Neural cell (in vitro differentiated cells): ENCODE measurements at regions not wholly inside any gene's neighbourhood (a gene's known extent, or its start where the extent isn't known, plus 50 kb on each side); places are given as distances from the start of the nearest gene placed in this dataset.

Experiments
- H2AFZ ChIP-seq: fragments of 200-600, 300-800 bp; sonication (generic), shearing (Covaris generic); 2 replicates; pipeline ENCODE4 v1.6.0; 2014; ENCODE audit warnings: low read depth, mild to moderate bottlenecking, antibody characterized with exemption, low read length, moderate library complexity
- H3F3A ChIP-seq: fragments of 200-600 bp; shearing (Covaris generic); 2 replicates; pipeline ENCODE4 v1.6.1; 2016; ENCODE audit warnings: mild to moderate bottlenecking, moderate library complexity, mixed read lengths, antibody characterized with exemption, low read length; ENCODE audit not compliant: insufficient read depth, poor library complexity, severe bottlenecking
- H3K27ac ChIP-seq: fragments of 200-600, 300-800 bp; sonication (generic), shearing (Covaris generic); 2 replicates; pipeline ENCODE4 v1.5.1; 2014; ENCODE audit warnings: mild to moderate bottlenecking, low read length, moderate library complexity
- H3K27me3 ChIP-seq: fragments of 300-800, 200-600 bp; sonication (generic), shearing (Covaris generic); 2 replicates; pipeline ENCODE4 v1.6.0; 2014; ENCODE audit warnings: mild to moderate bottlenecking, low read depth, low read length, moderate library complexity; ENCODE audit not compliant: insufficient read depth
- H3K36me3 ChIP-seq: fragments of 300-800, 200-600 bp; sonication (generic), shearing (Covaris generic); 2 replicates; pipeline ENCODE4 v1.5.1; 2014; ENCODE audit warnings: mild to moderate bottlenecking, antibody characterized with exemption, low read length, moderate library complexity; ENCODE audit not compliant: insufficient read depth
- H3K4me2 ChIP-seq: fragments of 300-800, 200-600 bp; sonication (generic), shearing (Covaris generic); 2 replicates; pipeline ENCODE4 v1.6.0; 2014; ENCODE audit warnings: mild to moderate bottlenecking, low read length
- H3K4me3 ChIP-seq: fragments of 300-800, 200-600 bp; sonication (generic), shearing (Covaris generic); 2 replicates; pipeline ENCODE4 v1.5.1; 2014; ENCODE audit warnings: mild to moderate bottlenecking, low read length, moderate library complexity
- H3K79me2 ChIP-seq: fragments of 200-600 bp; shearing (Covaris generic); replicated peaks from 2 replicates; pipeline ENCODE4 v1.6.0; 2014; ENCODE audit warnings: mild to moderate bottlenecking, low read length, moderate library complexity; ENCODE audit not compliant: insufficient read depth
- H3K9ac ChIP-seq: fragments of 300-800, 200-600 bp; sonication (generic), shearing (Covaris generic); 2 replicates; pipeline ENCODE4 v1.6.1; 2016; ENCODE audit warnings: mild to moderate bottlenecking, low read length, mixed read lengths
- H3K9me2 ChIP-seq: fragments of 200-600 bp; shearing (Covaris generic); 2 replicates; pipeline ENCODE4 v1.6.1; 2016; ENCODE audit warnings: mild to moderate bottlenecking, low read length, mixed read lengths; ENCODE audit not compliant: insufficient read depth
- H3K9me3 ChIP-seq: fragments of 200-600, 300-800 bp; sonication (generic), shearing (Covaris generic); 2 replicates; pipeline ENCODE4 v1.6.1; 2016; ENCODE audit warnings: mild to moderate bottlenecking, mixed run types, low read length, moderate library complexity, mixed read lengths
- H4K20me1 ChIP-seq: fragments of 200-600 bp; shearing (Covaris generic); 2 replicates; pipeline ENCODE4 v1.6.1; 2016; ENCODE audit warnings: mild to moderate bottlenecking, mixed run types; ENCODE audit not compliant: insufficient read depth
- EP300 ChIP-seq: fragments of 450-650 bp; conservative IDR thresholded peaks from 2 replicates; pipeline ENCODE4 v1.6.1; 2014; ENCODE audit warnings: antibody characterized with exemption, mild to moderate bottlenecking, moderate library complexity; ENCODE audit not compliant: poor library complexity, severe bottlenecking
- EZH2 ChIP-seq: fragments of 200-600, 300-800 bp; shearing (Covaris generic), sonication (generic); IDR thresholded peaks from 2 replicates; pipeline ENCODE4 v1.6.1; 2014; ENCODE audit warnings: antibody characterized with exemption, low read length, borderline replicate concordance, mild to moderate bottlenecking; ENCODE audit not compliant: insufficient read depth, poor library complexity, severe bottlenecking
- MXI1 ChIP-seq: fragments of 450-650 bp; conservative IDR thresholded peaks from 2 replicates; pipeline ENCODE4 v1.6.1; 2014; ENCODE audit warnings: antibody characterized with exemption, mild to moderate bottlenecking; ENCODE audit not compliant: poor library complexity, severe bottlenecking
- POLR2AphosphoS5 ChIP-seq: IDR thresholded peaks from 2 replicates; pipeline ENCODE4 v1.6.1; 2012
- RAD21 ChIP-seq: fragments of 450-650 bp; conservative IDR thresholded peaks from 2 replicates; pipeline ENCODE4 v1.6.1; 2014; ENCODE audit warnings: antibody characterized with exemption, mild to moderate bottlenecking, moderate library complexity
- SMC3 ChIP-seq: fragments of 450-650 bp; conservative IDR thresholded peaks from 2 replicates; pipeline ENCODE4 v1.6.1; 2014; ENCODE audit warnings: antibody characterized with exemption, mild to moderate bottlenecking, moderate library complexity; ENCODE audit not compliant: poor library complexity
- TAF1 ChIP-seq: IDR thresholded peaks from 2 replicates; pipeline ENCODE4 v1.6.1; 2012; ENCODE audit warnings: low read depth
- TF ChIP-seq, protein P1 (sequence below): fragments of 450-650 bp; IDR thresholded peaks from 2 replicates; pipeline ENCODE4 v1.5.1; 2014; ENCODE audit warnings: antibody characterized with exemption, mild to moderate bottlenecking, moderate library complexity; ENCODE audit not compliant: poor library complexity, severe bottlenecking
- TF ChIP-seq, protein P2 (sequence below): IDR thresholded peaks from 2 replicates; pipeline ENCODE4 v1.6.1; 2012; ENCODE audit warnings: borderline replicate concordance

DNA sequence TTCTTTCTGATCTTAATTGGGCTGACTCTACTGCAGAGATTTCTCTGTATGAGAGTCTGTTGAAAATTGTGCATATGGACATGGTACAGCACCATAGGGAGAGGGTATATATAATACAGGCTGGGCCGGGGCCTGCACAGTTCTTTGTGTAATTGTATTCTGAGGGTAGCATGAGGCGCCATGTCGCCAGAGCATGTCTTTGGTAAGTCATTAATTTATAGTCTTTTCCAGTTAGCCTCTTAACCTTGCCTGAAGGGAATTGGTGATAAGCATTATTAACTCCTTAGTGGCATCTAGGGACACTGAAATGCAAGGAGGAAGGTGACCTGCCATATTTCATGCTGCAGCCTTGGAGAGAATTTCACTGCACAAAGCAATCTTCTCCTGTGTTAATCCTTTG lies 569.9 kb downstream of the TMTC2 start:
- Histone ChIP-seq H3K27me3 (no peaks in the 10 kb centered on the region), H3K4me3 (no peak overlapping the region), H3K36me3 (no peaks in the 10 kb centered on the region), H3K4me2 (no peak overlapping the region), H3K79me2 (no peaks in the 10 kb centered on the region), H3K27ac (no peak overlapping the region), H3K9ac (no peak overlapping the region), H2AFZ (no peak overlapping the region), H3K9me2 (no peaks in the 10 kb centered on the region), H3F3A (no peaks in the 10 kb centered on the region), H3K9me3 (no peaks in the 10 kb centered on the region), H4K20me1 (no peaks in the 10 kb centered on the region)
- TF ChIP-seq MXI1 (no peak), POLR2AphosphoS5 (no peak), EP300 (no peak), RAD21 (no peak), EZH2 (no peak), SMC3 (no peak), TAF1 (no peak)
- TF ChIP-seq, protein P1, sequence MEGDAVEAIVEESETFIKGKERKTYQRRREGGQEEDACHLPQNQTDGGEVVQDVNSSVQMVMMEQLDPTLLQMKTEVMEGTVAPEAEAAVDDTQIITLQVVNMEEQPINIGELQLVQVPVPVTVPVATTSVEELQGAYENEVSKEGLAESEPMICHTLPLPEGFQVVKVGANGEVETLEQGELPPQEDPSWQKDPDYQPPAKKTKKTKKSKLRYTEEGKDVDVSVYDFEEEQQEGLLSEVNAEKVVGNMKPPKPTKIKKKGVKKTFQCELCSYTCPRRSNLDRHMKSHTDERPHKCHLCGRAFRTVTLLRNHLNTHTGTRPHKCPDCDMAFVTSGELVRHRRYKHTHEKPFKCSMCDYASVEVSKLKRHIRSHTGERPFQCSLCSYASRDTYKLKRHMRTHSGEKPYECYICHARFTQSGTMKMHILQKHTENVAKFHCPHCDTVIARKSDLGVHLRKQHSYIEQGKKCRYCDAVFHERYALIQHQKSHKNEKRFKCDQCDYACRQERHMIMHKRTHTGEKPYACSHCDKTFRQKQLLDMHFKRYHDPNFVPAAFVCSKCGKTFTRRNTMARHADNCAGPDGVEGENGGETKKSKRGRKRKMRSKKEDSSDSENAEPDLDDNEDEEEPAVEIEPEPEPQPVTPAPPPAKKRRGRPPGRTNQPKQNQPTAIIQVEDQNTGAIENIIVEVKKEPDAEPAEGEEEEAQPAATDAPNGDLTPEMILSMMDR = no peak
- TF ChIP-seq, protein P2, sequence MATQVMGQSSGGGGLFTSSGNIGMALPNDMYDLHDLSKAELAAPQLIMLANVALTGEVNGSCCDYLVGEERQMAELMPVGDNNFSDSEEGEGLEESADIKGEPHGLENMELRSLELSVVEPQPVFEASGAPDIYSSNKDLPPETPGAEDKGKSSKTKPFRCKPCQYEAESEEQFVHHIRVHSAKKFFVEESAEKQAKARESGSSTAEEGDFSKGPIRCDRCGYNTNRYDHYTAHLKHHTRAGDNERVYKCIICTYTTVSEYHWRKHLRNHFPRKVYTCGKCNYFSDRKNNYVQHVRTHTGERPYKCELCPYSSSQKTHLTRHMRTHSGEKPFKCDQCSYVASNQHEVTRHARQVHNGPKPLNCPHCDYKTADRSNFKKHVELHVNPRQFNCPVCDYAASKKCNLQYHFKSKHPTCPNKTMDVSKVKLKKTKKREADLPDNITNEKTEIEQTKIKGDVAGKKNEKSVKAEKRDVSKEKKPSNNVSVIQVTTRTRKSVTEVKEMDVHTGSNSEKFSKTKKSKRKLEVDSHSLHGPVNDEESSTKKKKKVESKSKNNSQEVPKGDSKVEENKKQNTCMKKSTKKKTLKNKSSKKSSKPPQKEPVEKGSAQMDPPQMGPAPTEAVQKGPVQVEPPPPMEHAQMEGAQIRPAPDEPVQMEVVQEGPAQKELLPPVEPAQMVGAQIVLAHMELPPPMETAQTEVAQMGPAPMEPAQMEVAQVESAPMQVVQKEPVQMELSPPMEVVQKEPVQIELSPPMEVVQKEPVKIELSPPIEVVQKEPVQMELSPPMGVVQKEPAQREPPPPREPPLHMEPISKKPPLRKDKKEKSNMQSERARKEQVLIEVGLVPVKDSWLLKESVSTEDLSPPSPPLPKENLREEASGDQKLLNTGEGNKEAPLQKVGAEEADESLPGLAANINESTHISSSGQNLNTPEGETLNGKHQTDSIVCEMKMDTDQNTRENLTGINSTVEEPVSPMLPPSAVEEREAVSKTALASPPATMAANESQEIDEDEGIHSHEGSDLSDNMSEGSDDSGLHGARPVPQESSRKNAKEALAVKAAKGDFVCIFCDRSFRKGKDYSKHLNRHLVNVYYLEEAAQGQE = no peak

DNA sequence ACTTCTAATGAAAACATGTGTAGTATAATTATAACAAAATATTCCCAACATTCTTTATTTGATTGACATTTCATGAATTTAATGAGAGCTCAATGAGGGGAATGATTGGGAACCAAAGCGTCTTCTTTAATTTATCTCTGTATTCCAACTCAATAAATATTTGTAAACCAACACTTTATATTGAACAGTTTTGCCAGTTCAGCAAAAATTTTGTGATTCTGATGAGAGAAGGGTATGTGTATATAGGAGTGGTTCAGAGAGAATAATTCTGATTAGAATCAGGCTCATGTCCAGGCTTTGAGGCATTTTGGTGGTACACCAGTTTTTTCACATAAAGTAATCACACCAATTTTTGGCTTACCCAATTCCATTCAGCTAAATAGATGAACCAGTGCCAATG lies 564.2 kb downstream of the TMTC2 start:
- no peak overlapping the region for H3K4me2 ChIP-seq
- no peak overlapping the region for H3K4me3 ChIP-seq
- H3K27ac ChIP-seq = no peak overlapping the region
- no peaks in the 10 kb centered on the region for H3F3A ChIP-seq
- H3K9me2 ChIP-seq = no peaks in the 10 kb centered on the region
- H2AFZ ChIP-seq = no peak overlapping the region
- TF ChIP-seq EP300 = no peak
- no peak overlapping the region for H3K9ac ChIP-seq
- no peaks in the 10 kb centered on the region for H3K79me2 ChIP-seq
- no peaks in the 10 kb centered on the region for H4K20me1 ChIP-seq
- H3K36me3 ChIP-seq = no peaks in the 10 kb centered on the region
- no peaks in the 10 kb centered on the region for H3K27me3 ChIP-seq
- H3K9me3 ChIP-seq = no peaks in the 10 kb centered on the region

DNA sequence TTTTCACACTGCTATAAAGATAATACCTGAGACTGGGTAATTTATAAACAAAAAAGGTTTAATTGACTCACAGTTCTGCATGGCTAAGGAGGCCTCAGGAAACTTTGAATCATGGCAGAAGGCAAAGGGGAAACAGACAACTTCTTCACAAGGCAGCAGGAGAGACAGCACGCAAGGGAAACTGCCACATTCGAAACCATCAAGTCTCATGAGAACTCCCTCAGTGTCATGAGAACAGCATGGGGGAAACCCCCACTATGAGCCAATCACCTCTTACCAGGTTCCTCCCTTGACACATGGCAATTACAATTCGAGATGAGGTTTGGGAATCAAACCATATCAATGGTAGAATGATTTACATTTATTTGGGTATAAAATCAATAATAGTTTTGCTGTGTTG lies 558.5 kb downstream of the TMTC2 start:
- H3K27ac ChIP-seq = no peak overlapping the region
- no peak for TF ChIP-seq TAF1
- TF ChIP-seq EP300 = no peak
- TF ChIP-seq, protein P2 = no peak
- no peak for TF ChIP-seq MXI1
- TF ChIP-seq POLR2AphosphoS5 = no peak
- no peak for TF ChIP-seq SMC3
- TF ChIP-seq RAD21 = no peak
- TF ChIP-seq, protein P1 = no peak
- TF ChIP-seq EZH2 = no peak
- H3K9me3 ChIP-seq = peaks cover 2% of the 10 kb centered on the region
- no peak overlapping the region for H2AFZ ChIP-seq
- no peaks in the 10 kb centered on the region for H3K9me2 ChIP-seq
- H3K9ac ChIP-seq = no peak overlapping the region
- no peaks in the 10 kb centered on the region for H3K27me3 ChIP-seq
- H4K20me1 ChIP-seq = no peaks in the 10 kb centered on the region
- no peaks in the 10 kb centered on the region for H3K79me2 ChIP-seq
- no peak overlapping the region for H3K4me3 ChIP-seq
- H3K36me3 ChIP-seq = no peaks in the 10 kb centered on the region
- no peaks in the 10 kb centered on the region for H3F3A ChIP-seq
- H3K4me2 ChIP-seq = no peak overlapping the region
